IMR-90 (cell line): ENCODE measurements at regions not wholly inside any gene's neighbourhood (a gene's known extent, or its start where the extent isn't known, plus 50 kb on each side); places are given as distances from the start of the nearest gene placed in this dataset.

Experiments used
- ATAC-seq: fragments of 200-7000 bp; cut with Tn5 transposase; 2 replicates; pipeline ENCODE4 v1.9.1; 2020; ENCODE audit warnings: low read depth, mild to moderate bottlenecking, moderate library complexity
- BruUV-seq: library from RNA; stranded (reverse); fragments of 400-500 nt; replicated peaks from 2 replicates; lab custom pipeline; 2021; lab: Mats Ljungman, UMichigan
- CTCF ChIA-PET: fragments of 300-600 bp; formaldehyde crosslinking; extraction: SDS; loops from one replicate; lab custom pipeline; 2021; ENCODE audit warnings: antibody characterized with exemption; lab: Yijun Ruan, JAX
- POLR2A ChIA-PET: fragments of 300-600 bp; sonication (Branson Sonifier 250); formaldehyde crosslinking; loops from one replicate; lab custom pipeline; 2022; ENCODE audit warnings: antibody characterized with exemption; ENCODE audit not compliant: unreplicated experiment; lab: Charles Lee
- DNase-seq: peaks from one replicate; pipeline ENCODE4 v3.0.0; 2013
- H2AFZ ChIP-seq: replicated peaks from 2 replicates; pipeline ENCODE3; 2013; ENCODE audit warnings: low read length, mild to moderate bottlenecking; ENCODE audit not compliant: poor library complexity
- H2AK5ac ChIP-seq: 2 replicates; pipeline ENCODE4 v1.6.1; 2013; ENCODE audit warnings: low read depth, low read length, inconsistent platforms
- H2AK9ac ChIP-seq: replicated peaks from 2 replicates; pipeline ENCODE3; 2013; ENCODE audit warnings: mild to moderate bottlenecking, low read depth, low read length, moderate library complexity; ENCODE audit not compliant: poor library complexity
- H2BK120ac ChIP-seq: 2 replicates; pipeline ENCODE4 v1.6.1; 2013; ENCODE audit warnings: low read depth, low read length, inconsistent platforms
- H2BK15ac ChIP-seq: 3 replicates; pipeline ENCODE4 v1.6.1; 2013; ENCODE audit warnings: low read depth, low read length, inconsistent platforms
- H2BK20ac ChIP-seq: 2 replicates; pipeline ENCODE4 v1.6.1; 2013; ENCODE audit warnings: low read depth, mild to moderate bottlenecking, inconsistent platforms, low read length, moderate library complexity
- H2BK5ac ChIP-seq: 2 replicates; pipeline ENCODE4 v1.6.1; 2013; ENCODE audit warnings: mild to moderate bottlenecking, low read depth, low read length, inconsistent platforms; ENCODE audit not compliant: poor library complexity, severe bottlenecking
- H3K14ac ChIP-seq: replicated peaks from 2 replicates; pipeline ENCODE4 v1.6.1; 2013; ENCODE audit warnings: low read depth, low read length, inconsistent platforms
- H3K18ac ChIP-seq: 2 replicates; pipeline ENCODE4 v1.6.1; 2013; ENCODE audit warnings: low read depth, low read length, control low read depth
- H3K23ac ChIP-seq: 2 replicates; pipeline ENCODE4 v1.6.1; 2013; ENCODE audit warnings: low read depth, low read length, inconsistent platforms
- H3K27ac ChIP-seq: 2 replicates; pipeline ENCODE4 v1.5.1; 2013; ENCODE audit warnings: mild to moderate bottlenecking, control low read depth, low read length; ENCODE audit not compliant: insufficient read depth
- H3K27me3 ChIP-seq: 2 replicates; pipeline ENCODE4 v1.6.1; 2013; ENCODE audit warnings: low read length; ENCODE audit not compliant: control insufficient read depth, insufficient read depth
- H3K36me3 ChIP-seq: 2 replicates; pipeline ENCODE4 v1.6.1; 2013; ENCODE audit warnings: low read length, mixed read lengths; ENCODE audit not compliant: control insufficient read depth, insufficient read depth
- H3K4ac ChIP-seq: 2 replicates; pipeline ENCODE4 v1.6.1; 2013; ENCODE audit warnings: low read depth, low read length, inconsistent platforms
- H3K4me1 ChIP-seq: 2 replicates; pipeline ENCODE4 v1.6.1; 2013; ENCODE audit warnings: low read length, mixed read lengths; ENCODE audit not compliant: control insufficient read depth, insufficient read depth
- H3K4me2 ChIP-seq: 2 replicates; pipeline ENCODE4 v1.6.1; 2013; ENCODE audit warnings: low read depth, mild to moderate bottlenecking, control low read depth, low read length, moderate library complexity
- H3K4me3 ChIP-seq: 2 replicates; pipeline ENCODE4 v1.5.1; 2013; ENCODE audit warnings: low read depth, mild to moderate bottlenecking, control low read depth, low read length, moderate library complexity; ENCODE audit not compliant: insufficient read depth
- H3K56ac ChIP-seq: 2 replicates; pipeline ENCODE4 v1.6.1; 2013; ENCODE audit warnings: low read length, inconsistent platforms; ENCODE audit not compliant: insufficient read depth; ENCODE audit errors: extremely low read depth
- H3K79me1 ChIP-seq, 2 experiments: 2 replicates each; pipeline ENCODE4 v1.6.1; 2013; ENCODE audit warnings: low read length in 2 of 2, inconsistent platforms in 1 of 2, low read depth in 1 of 2
- H3K9ac ChIP-seq: 2 replicates; pipeline ENCODE4 v1.6.1; 2013; ENCODE audit warnings: low read depth, low read length, control low read depth
- H3K9me1 ChIP-seq: 2 replicates; pipeline ENCODE4 v1.6.1; 2013; ENCODE audit warnings: low read length, inconsistent platforms; ENCODE audit not compliant: insufficient read depth
- H3K9me3 ChIP-seq: 2 replicates; pipeline ENCODE4 v1.6.1; 2013; ENCODE audit warnings: low read length; ENCODE audit not compliant: control insufficient read depth, insufficient read depth
- H4K20me1 ChIP-seq: 2 replicates; pipeline ENCODE4 v1.6.1; 2013; ENCODE audit warnings: low read length, inconsistent platforms; ENCODE audit not compliant: insufficient read depth
- H4K5ac ChIP-seq: 2 replicates; pipeline ENCODE4 v1.6.1; 2013; ENCODE audit warnings: mild to moderate bottlenecking, low read depth, low read length, control low read depth
- H4K8ac ChIP-seq, 2 experiments: 2 replicates each; pipeline ENCODE4 v1.6.1; 2013; ENCODE audit warnings: low read depth in 2 of 2, low read length in 2 of 2, control low read depth in 1 of 2, inconsistent platforms in 1 of 2
- H4K91ac ChIP-seq: 2 replicates; pipeline ENCODE4 v1.6.1; 2013; ENCODE audit warnings: low read depth, low read length, inconsistent platforms; ENCODE audit not compliant: insufficient read depth
- BHLHE40 ChIP-seq: fragments of 150-350 bp; IDR thresholded peaks from 2 replicates; pipeline ENCODE4 v1.6.1; 2016; ENCODE audit warnings: mild to moderate bottlenecking, low read depth, low read length
- CEBPB ChIP-seq: IDR thresholded peaks from 2 replicates; pipeline ENCODE4 v1.6.1; 2012; ENCODE audit warnings: low read depth, low read length, improper control_type of control experiment
- CHD1 ChIP-seq: IDR thresholded peaks from 2 replicates; pipeline ENCODE4 v1.6.1; 2012; ENCODE audit warnings: low read depth, low read length, improper control_type of control experiment
- MAFK ChIP-seq: IDR thresholded peaks from 2 replicates; pipeline ENCODE4 v1.6.1; 2012; ENCODE audit warnings: low read depth, low read length, improper control_type of control experiment
- MAZ ChIP-seq: IDR thresholded peaks from 2 replicates; pipeline ENCODE4 v1.6.1; 2012; ENCODE audit warnings: low read depth, mild to moderate bottlenecking, low read length, improper control_type of control experiment, moderate library complexity, borderline replicate concordance
- MXI1 ChIP-seq: IDR thresholded peaks from 2 replicates; pipeline ENCODE4 v1.6.1; 2012; ENCODE audit warnings: low read depth, mild to moderate bottlenecking, low read length, moderate library complexity, borderline replicate concordance
- NFE2L2 ChIP-seq: fragments of 150-350 bp; IDR thresholded peaks from 2 replicates; pipeline ENCODE4 v1.6.1; 2016; ENCODE audit warnings: low read depth, mild to moderate bottlenecking, low read length
- POLR2A ChIP-seq: IDR thresholded peaks from 2 replicates; pipeline ENCODE4 v1.6.1; 2012; ENCODE audit warnings: mild to moderate bottlenecking, low read depth, low read length
- RAD21 ChIP-seq: IDR thresholded peaks from 2 replicates; pipeline ENCODE4 v1.6.1; 2012; ENCODE audit warnings: low read length, improper control_type of control experiment
- RCOR1 ChIP-seq: IDR thresholded peaks from 2 replicates; pipeline ENCODE4 v1.6.1; 2012; ENCODE audit warnings: mild to moderate bottlenecking, low read length, improper control_type of control experiment; ENCODE audit not compliant: insufficient replicate concordance
- RFX5 ChIP-seq: IDR thresholded peaks from 2 replicates; pipeline ENCODE4 v1.8.0; 2012; ENCODE audit warnings: low read depth, mild to moderate bottlenecking, low read length, moderate library complexity
- SMC3 ChIP-seq: fragments of 150-350 bp; IDR thresholded peaks from 2 replicates; pipeline ENCODE4 v1.6.1; 2016; ENCODE audit warnings: low read depth, mild to moderate bottlenecking, antibody characterized with exemption, low read length, moderate library complexity
- WGBS, 2 experiments: methylation state at CpG; one replicate each; pipeline versions ENCODE4 v1.1.5 to v1.1.7; 2013; ENCODE audit warnings: missing lambda C conversion rate in 2 of 2; ENCODE audit not compliant: insufficient read length in 1 of 2; ENCODE audit errors: extremely low coverage in 2 of 2; 5-methylcytosine and 5-hydroxymethylcytosine counted together
- dilution Hi-C: fragments of 300-500 bp; cut with HindIII; formaldehyde crosslinking; loops from one replicate; pipeline ENCODE4 v1.14.3; 2018; ENCODE audit warnings: low sequenced_read_pairs; ENCODE audit not compliant: unreplicated experiment
- in situ Hi-C: fragments of 300-500 bp; cut with MboI; formaldehyde crosslinking; loops from 3 replicates; pipeline ENCODE4 v1.14.3; 2019; ENCODE audit warnings: low sequenced_read_pairs, inconsistent platforms, mixed read lengths
- intact Hi-C: fragments of 100-400 bp; cut with micrococcal nuclease; formaldehyde crosslinking; loops from 2 replicates; pipeline ENCODE4 v1.10.0; 2022
- TF ChIP-seq, protein P1 (sequence below): fragments of 150-350 bp; IDR thresholded peaks from 2 replicates; pipeline ENCODE4 v1.6.1; 2017; ENCODE audit warnings: mild to moderate bottlenecking, antibody characterized with exemption, low read length, low read depth
- TF ChIP-seq, protein P2 (sequence below): fragments of 150-350 bp; IDR thresholded peaks from 2 replicates; pipeline ENCODE4 v1.6.1; 2016; ENCODE audit warnings: low read depth, mild to moderate bottlenecking, low read length, moderate library complexity, borderline replicate concordance
- TF ChIP-seq, protein P3 (sequence below): conservative IDR thresholded peaks from 2 replicates; pipeline ENCODE4 v1.5.1; 2012; ENCODE audit warnings: mild to moderate bottlenecking, low read depth, low read length, improper control_type of control experiment

DNA sequence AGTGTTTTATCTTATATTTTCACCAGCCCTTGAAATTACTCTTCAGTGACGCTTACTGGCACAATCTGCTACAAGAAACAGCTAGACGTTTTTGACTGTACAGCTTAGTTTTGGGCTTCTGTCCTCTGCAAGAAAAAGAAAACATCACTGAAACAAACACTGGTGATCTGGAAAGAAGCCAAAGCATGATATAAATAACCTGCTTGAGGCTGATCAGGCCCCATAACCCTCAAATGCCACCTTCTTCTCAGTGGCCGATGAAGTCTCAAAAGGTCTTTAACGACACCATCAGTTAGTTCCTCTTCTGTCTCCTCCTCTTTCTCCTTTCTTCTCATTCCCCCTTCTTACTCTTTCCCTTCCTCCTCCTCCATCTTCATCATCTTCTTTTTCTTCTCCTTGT is 942.3 kb upstream of the TMEM132C start:
- Histone ChIP-seq H2AK9ac (no peak overlapping the region), H3K9me3 (peaks cover 11% of the 10 kb centered on the region)
- no TSS peak for BruUV-seq

More for the DNA sequence above, 942.3 kb upstream of the TMEM132C start:
- H3K23ac ChIP-seq = no peak overlapping the region
- H3K14ac ChIP-seq = no peak overlapping the region
- no peak overlapping the region for H2BK5ac ChIP-seq
- no peak overlapping the region for H2BK15ac ChIP-seq
- no peak overlapping the region for H3K9ac ChIP-seq
- POLR2A ChIA-PET = no interaction called here
- no peak overlapping the region for H2BK20ac ChIP-seq
- no peaks in the 10 kb centered on the region for H3K4me1 ChIP-seq
- WGBS, 2 experiments = 20% methylated on average over 1 of the region's 4 CpGs; no CpG with 5 or more reads in 1 of the 2 experiments
- H3K27me3 ChIP-seq = no peaks in the 10 kb centered on the region
- intact Hi-C loops (no loop called here), dilution Hi-C loops (no loop called here), in situ Hi-C loops (no loop called here)
- no peak overlapping the region for H3K4me2 ChIP-seq
- H3K56ac ChIP-seq = no peak overlapping the region
- H4K8ac ChIP-seq = no peak overlapping the region
- H2AFZ ChIP-seq = no peak overlapping the region
- no peak overlapping the region for H2AK5ac ChIP-seq
- H4K20me1 ChIP-seq = no peaks in the 10 kb centered on the region
- no peak overlapping the region for H3K4me3 ChIP-seq
- TF ChIP-seq RCOR1 (no peak), CEBPB (no peak), RFX5 (no peak), BHLHE40 (no peak), RAD21 (no peak), MAFK (no peak), SMC3 (no peak), POLR2A (no peak), NFE2L2 (no peak), CHD1 (no peak), MXI1 (no peak), MAZ (no peak)
- TF ChIP-seq, protein P1, sequence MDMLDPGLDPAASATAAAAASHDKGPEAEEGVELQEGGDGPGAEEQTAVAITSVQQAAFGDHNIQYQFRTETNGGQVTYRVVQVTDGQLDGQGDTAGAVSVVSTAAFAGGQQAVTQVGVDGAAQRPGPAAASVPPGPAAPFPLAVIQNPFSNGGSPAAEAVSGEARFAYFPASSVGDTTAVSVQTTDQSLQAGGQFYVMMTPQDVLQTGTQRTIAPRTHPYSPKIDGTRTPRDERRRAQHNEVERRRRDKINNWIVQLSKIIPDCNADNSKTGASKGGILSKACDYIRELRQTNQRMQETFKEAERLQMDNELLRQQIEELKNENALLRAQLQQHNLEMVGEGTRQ = no peak
- TF ChIP-seq, protein P2, sequence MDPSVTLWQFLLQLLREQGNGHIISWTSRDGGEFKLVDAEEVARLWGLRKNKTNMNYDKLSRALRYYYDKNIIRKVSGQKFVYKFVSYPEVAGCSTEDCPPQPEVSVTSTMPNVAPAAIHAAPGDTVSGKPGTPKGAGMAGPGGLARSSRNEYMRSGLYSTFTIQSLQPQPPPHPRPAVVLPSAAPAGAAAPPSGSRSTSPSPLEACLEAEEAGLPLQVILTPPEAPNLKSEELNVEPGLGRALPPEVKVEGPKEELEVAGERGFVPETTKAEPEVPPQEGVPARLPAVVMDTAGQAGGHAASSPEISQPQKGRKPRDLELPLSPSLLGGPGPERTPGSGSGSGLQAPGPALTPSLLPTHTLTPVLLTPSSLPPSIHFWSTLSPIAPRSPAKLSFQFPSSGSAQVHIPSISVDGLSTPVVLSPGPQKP = no peak
- TF ChIP-seq, protein P3, sequence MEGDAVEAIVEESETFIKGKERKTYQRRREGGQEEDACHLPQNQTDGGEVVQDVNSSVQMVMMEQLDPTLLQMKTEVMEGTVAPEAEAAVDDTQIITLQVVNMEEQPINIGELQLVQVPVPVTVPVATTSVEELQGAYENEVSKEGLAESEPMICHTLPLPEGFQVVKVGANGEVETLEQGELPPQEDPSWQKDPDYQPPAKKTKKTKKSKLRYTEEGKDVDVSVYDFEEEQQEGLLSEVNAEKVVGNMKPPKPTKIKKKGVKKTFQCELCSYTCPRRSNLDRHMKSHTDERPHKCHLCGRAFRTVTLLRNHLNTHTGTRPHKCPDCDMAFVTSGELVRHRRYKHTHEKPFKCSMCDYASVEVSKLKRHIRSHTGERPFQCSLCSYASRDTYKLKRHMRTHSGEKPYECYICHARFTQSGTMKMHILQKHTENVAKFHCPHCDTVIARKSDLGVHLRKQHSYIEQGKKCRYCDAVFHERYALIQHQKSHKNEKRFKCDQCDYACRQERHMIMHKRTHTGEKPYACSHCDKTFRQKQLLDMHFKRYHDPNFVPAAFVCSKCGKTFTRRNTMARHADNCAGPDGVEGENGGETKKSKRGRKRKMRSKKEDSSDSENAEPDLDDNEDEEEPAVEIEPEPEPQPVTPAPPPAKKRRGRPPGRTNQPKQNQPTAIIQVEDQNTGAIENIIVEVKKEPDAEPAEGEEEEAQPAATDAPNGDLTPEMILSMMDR = no peak
- CTCF ChIA-PET = interaction anchor here (0.7 kb wide), 1 partner anchor 31 kb away, joined by 3 read pairs; no protein-coding TSS in a partner anchor
- no peak overlapping the region for H3K4ac ChIP-seq
- H3K9me1 ChIP-seq = no peaks in the 10 kb centered on the region
- ATAC-seq (no peak), DNase-seq (no peak)
- H3K18ac ChIP-seq = no peak overlapping the region
- H3K79me1 ChIP-seq = no peaks in the 10 kb centered on the region
- H2BK120ac ChIP-seq = no peak overlapping the region
- H4K5ac ChIP-seq = no peak overlapping the region
- H3K27ac ChIP-seq = no peak overlapping the region
- H4K91ac ChIP-seq = no peak overlapping the region
- no peaks in the 10 kb centered on the region for H3K36me3 ChIP-seq
